Gastrocnemius medialis (tissue), 4 donors: ENCODE measurements at regions not wholly inside any gene's neighbourhood (a gene's known extent, or its start where the extent isn't known, plus 50 kb on each side); places are given as distances from the start of the nearest gene placed in this dataset.

Experiments
- CTCF ChIP-seq, 5 experiments: fragments of 450-650 bp in 3 of 5; fragments of 200-600 bp in 2 of 5; sonication (generic) in 2 of 5; IDR thresholded peaks in 4 of 5; conservative IDR thresholded peaks in 1 of 5; 1 replicate in 4 of 5; 2 replicates in 1 of 5; pipeline ENCODE4 v1.5.1; 2016 to 2019; ENCODE audit warnings: antibody characterized with exemption in 5 of 5, mild to moderate bottlenecking in 3 of 5, moderate library complexity in 3 of 5
- POLR2A ChIP-seq, 2 donors: fragments of 450-650 bp; IDR thresholded peaks; one replicate each; pipeline ENCODE4 v1.6.1; 2017; ENCODE audit warnings: antibody characterized with exemption in 2 of 2, mild to moderate bottlenecking in 2 of 2, moderate library complexity in 2 of 2

DNA sequence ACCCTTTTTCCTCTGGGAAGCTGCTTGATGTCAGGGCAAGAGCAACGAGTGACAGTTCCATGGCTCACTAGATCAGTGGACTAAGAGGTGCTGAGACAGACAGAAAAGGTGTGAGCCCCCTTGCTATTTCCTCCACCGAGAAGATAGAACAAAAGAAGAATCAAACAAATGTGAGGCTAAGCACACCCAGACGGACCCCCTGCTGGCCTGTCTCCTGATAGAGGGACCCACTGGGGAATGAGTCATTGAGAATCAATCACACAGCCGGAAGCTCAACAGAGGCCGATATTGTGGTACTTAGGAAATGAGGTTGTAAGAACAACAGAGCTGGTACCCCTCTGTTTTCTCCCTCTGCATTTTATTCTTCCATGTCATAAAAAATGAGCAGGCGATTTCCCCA lies 89.8 kb upstream of the TEX51 start:
- TF ChIP-seq CTCF (IDR thresholded peaks at IDR 0.05 in 4 of 5, conservative IDR thresholded peaks at IDR 0.05 in 1 of 5), result no peak
- TF ChIP-seq POLR2A (IDR thresholded peaks at IDR 0.05), result no peak
